H54 (cell line): ENCODE measurements at regions not wholly inside any gene's neighbourhood (a gene's known extent, or its start where the extent isn't known, plus 50 kb on each side); places are given as distances from the start of the nearest gene placed in this dataset.
"Not testable (repeated sequence)": the region's sequence is repeated elsewhere in the genome, so short reads cannot be mapped to it uniquely, and the experiment has no call there.

Experiments
- DNase-seq: peaks from one replicate; pipeline ENCODE4 v3.0.0; 2011; ENCODE audit warnings: low spot score, mixed read lengths; ENCODE audit not compliant: insufficient read length
- FAIRE-seq: peaks from 3 replicates; lab custom pipeline; 2011; peaks lifted over from hg19 to GRCh38; lab: Jason Lieb, UNC
- POLR2A ChIP-seq: IDR thresholded peaks from 2 replicates; pipeline ENCODE4 v1.6.1; 2011; ENCODE audit warnings: low read depth, mild to moderate bottlenecking, low read length

DNA sequence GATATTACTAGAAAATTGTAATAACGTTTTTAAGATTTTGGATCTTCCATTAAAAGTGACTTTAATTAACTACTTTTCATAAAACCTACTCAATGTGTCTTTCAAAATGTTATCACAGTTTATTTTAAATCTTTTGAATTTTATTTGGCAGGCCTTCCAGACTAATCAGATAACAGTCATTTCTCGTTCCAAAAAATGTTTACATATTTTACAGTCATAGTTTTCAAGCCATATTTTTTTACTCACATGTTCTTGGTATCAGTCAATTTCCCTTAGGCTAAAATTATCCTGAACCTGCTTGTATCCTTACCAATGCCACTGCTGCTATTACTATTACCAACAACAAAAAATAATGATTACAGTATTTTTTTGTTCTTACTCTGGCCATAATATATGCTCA lies 1783.5 kb downstream of the SLITRK5 start:
- DNase-seq, result no peak
- no peak for TF ChIP-seq POLR2A
- FAIRE-seq, result peak; percentile 67

GRCh38 chr13:89455225-89455624 lies 1784.1 kb downstream of the SLITRK5 start:
- DNase-seq (no peak), FAIRE-seq (no peak)
- TF ChIP-seq POLR2A, result no peak

DNA sequence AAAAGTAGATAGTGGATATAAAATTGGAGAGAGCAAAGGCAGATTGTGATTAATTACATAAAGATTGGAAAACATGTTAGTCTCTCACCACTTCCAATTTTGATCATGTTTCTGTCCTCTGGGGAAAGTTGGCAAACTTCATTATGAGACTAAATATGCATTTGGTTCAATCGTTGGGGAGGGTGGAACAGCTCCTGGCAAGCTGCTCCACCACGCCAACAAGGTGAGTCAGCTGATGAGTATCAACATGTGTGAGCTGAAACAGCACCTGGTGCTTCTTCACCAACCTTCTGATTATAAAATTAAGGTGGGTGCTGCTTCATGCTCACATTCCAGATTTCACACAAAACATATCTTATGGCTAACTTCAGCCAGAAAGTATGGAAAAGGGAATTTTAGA lies 1784.6 kb downstream of the SLITRK5 start:
- no peak for TF ChIP-seq POLR2A
- peak; percentile 94 for FAIRE-seq
- no peak for DNase-seq

DNA sequence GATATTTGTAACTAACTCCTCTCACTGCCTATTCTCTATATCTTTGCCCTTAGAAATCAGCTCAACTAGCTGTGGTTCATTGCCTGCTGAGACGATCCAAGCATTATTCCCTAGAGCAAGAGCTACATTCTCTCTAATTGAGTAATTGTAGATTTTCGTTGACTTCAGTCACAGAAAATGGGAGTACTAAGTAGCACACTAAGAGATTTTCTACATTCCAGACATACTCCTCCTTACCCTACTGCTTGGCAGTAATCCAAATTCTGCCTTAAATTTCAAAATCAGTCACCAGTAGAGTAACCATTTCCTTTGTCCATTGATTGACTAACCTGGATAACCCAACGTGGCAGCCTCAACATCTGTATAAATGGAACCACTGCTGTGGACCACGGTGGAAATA lies 1786.8 kb downstream of the SLITRK5 start:
- FAIRE-seq (peak; percentile 99), DNase-seq (peak; percentile 4)
- no peak for TF ChIP-seq POLR2A

DNA sequence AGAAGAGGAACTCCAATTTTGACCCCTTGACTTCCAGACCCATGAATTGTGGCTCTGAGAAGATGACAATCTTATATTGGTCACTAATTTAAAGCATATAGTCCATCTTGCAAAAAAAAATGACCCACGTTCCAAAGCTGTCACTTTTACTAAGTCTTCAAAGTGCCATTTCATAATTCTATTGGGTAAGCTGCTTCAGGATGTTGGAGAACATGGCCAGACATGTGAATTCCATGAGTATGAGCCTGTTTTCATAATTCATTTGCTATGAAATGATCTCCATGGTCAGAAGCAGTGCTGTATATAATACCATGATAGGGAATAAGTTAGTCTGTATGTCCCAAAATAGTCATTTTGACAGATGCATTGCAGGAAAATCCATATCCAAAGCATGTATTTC lies 1787.3 kb downstream of the SLITRK5 start:
- TF ChIP-seq POLR2A, result no peak
- no peak for FAIRE-seq
- no peak for DNase-seq

DNA sequence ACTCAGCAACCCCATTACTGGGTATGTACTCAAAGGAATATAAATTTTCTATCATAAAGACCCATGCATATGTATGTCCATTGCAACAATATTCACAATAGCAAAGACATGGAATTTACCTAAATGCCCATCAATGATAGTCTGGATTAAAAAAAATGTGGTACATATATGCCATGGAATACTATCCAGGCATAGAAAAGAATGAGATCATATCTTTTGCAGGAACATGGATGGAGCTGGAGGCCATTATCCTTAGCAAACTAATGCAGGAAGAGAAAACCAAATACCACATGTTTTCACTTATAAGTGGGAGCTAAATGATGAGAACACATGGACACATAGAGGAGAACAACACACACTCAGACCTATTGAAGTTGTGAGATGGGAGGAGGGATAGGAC lies 1789.7 kb downstream of the SLITRK5 start:
- DNase-seq, result not testable (repeated sequence)
- FAIRE-seq, result peak; percentile 20

DNA sequence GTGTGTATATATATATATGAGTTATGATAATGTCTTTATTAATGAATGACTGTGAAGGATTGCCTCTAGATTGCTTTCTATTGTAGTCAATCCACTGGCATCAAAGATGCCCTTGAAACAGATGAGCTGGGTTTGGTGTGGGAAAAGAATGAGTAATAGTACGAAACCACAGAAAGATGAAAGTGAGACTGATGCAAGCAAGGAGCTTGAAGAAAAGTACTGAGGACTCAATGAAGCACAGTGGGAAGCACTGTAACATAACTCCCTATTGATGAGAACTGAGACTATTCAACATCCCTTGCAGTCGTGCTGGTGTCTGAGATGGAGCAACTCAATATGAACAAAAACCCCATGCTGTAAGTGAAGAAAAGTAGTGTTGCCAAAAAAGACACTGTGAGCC lies 1794.2 kb downstream of the SLITRK5 start:
- DNase-seq (no peak), FAIRE-seq (peak; percentile 99)
- no peak for TF ChIP-seq POLR2A

DNA sequence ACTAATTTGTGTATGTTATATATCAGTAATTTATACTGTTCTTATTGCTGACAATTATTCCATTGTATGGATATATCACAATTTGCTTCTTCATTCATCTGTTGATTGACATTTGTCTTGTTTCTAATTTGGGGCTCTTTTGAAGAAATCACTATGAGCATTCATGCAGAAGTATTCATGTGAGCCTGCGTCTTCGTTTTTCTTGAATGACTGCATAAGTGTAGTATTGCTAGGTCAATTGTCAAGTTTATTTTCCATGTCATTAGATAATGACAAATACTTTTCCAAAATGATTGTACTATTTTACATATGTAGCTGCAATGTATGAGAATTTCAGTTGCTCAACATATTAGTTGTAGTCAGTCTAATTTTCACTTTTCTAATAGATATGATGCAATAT lies 1796.9 kb downstream of the SLITRK5 start:
- DNase-seq, result no peak
- no peak for TF ChIP-seq POLR2A
- FAIRE-seq, result peak; percentile 38

GRCh38 chr13:89470901-89471300 lies 1799.7 kb downstream of the SLITRK5 start:
- TF ChIP-seq POLR2A, result no peak
- no peak for DNase-seq
- peak; percentile 64 for FAIRE-seq

DNA sequence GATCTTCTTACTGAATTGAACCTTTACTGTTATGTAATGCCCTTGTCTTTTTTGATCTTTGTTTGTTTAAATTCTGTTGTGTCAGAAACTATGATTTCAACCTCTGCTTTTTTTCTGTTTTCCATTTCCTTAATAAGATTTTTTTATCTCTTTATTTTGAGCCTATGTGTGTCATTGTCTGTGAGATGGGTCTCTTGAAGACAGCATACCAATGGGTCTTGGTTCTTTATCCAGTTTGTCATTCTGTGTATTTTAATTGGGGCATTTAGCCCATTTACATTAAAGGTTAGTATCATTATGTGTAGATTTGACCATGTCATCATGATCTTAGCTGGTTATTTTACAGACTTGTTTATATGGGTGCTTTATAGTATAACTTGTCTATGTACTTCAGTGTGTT lies 1803.3 kb downstream of the SLITRK5 start:
- FAIRE-seq (no peak), DNase-seq (no peak)
- no peak for TF ChIP-seq POLR2A

- no peak for TF ChIP-seq POLR2A
- DNase-seq, result no peak
- no peak for FAIRE-seq
Observed at GRCh38 chr13:89486065-89486464, 1814.9 kb downstream of the SLITRK5 start.

- no peak for DNase-seq
- no peak for TF ChIP-seq POLR2A
- FAIRE-seq, result no peak
Observed at GRCh38 chr13:89486709-89487108, 1815.5 kb downstream of the SLITRK5 start.

GRCh38 chr13:89490661-89491060 lies 1819.5 kb downstream of the SLITRK5 start:
- peak; percentile 53 for FAIRE-seq

GRCh38 chr13:89496478-89496877 lies 1825.3 kb downstream of the SLITRK5 start:
- TF ChIP-seq POLR2A, result no peak
- DNase-seq (no peak), FAIRE-seq (no peak)

More at GRCh38 chr13:89490661-89491060, 1819.5 kb downstream of the SLITRK5 start:
- no peak for TF ChIP-seq POLR2A
- DNase-seq, result no peak

GRCh38 chr13:89497658-89498057 lies 1826.5 kb downstream of the SLITRK5 start:
- TF ChIP-seq POLR2A, result no peak
- DNase-seq, result no peak
- FAIRE-seq, result no peak

- FAIRE-seq, result no peak
- DNase-seq, result no peak
- TF ChIP-seq POLR2A, result no peak
Observed at GRCh38 chr13:89502286-89502685, 1831.1 kb downstream of the SLITRK5 start.
